ENCODE measurements at regions not wholly inside any gene's neighbourhood (a gene's known extent, or its start where the extent isn't known, plus 50 kb on each side); places are given as distances from the start of the nearest gene placed in this dataset.

DNA sequence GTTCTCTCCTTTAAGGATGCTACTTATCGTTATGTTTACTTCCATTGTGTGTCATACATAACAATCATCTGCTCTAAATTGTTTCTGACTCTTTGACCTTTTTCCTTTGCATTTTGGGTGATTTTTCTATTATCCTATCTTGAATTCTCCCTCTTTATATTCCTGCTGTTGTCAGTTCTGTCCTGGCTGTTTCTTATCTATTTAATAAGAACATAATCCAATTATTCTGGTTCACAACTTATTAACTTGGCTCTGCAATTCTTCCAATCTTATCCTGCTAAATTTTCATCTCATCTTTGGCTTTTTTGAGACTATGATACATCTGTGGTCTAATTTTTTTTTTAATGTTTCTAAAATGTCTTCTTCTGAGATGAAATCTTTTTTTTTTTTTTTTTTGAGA, 54.7 kb upstream of the TOX2 start:
- Histone ChIP-seq H3K27ac (ENCODE audit: low read depth, low read length, poor library complexity, severe bottlenecking) (no peak overlapping the region), H3K4me1 (ENCODE audit: insufficient read depth, low read length, severe bottlenecking) (no peaks in the 10 kb centered on the region), H3K4me2 (ENCODE audit: low read length) (no peak overlapping the region), H3F3A (ENCODE audit: insufficient read depth, low read length) (no peaks in the 10 kb centered on the region), H3K36me3 (ENCODE audit: insufficient read depth, low read length) (no peaks in the 10 kb centered on the region), H3K79me2 (ENCODE audit: insufficient read depth, low read length) (no peaks in the 10 kb centered on the region), H3K27me3 (ENCODE audit: insufficient read depth, low read length) (no peaks in the 10 kb centered on the region; the same call in 1 of the 2 replicates), H3K4me3 (ENCODE audit: low read depth, low read length, poor library complexity, severe bottlenecking) (no peak overlapping the region), H3K9me3 (ENCODE audit: low read length) (no peaks in the 10 kb centered on the region), H3K9me2 (ENCODE audit: low read depth, low read length) (no peaks in the 10 kb centered on the region), H4K20me1 (ENCODE audit: insufficient read depth, low read length) (no peaks in the 10 kb centered on the region), H3K9ac (ENCODE audit: low read length) (no peak overlapping the region), H2AFZ (ENCODE audit: low read length) (no peak overlapping the region)
- TF ChIP-seq, protein P1, sequence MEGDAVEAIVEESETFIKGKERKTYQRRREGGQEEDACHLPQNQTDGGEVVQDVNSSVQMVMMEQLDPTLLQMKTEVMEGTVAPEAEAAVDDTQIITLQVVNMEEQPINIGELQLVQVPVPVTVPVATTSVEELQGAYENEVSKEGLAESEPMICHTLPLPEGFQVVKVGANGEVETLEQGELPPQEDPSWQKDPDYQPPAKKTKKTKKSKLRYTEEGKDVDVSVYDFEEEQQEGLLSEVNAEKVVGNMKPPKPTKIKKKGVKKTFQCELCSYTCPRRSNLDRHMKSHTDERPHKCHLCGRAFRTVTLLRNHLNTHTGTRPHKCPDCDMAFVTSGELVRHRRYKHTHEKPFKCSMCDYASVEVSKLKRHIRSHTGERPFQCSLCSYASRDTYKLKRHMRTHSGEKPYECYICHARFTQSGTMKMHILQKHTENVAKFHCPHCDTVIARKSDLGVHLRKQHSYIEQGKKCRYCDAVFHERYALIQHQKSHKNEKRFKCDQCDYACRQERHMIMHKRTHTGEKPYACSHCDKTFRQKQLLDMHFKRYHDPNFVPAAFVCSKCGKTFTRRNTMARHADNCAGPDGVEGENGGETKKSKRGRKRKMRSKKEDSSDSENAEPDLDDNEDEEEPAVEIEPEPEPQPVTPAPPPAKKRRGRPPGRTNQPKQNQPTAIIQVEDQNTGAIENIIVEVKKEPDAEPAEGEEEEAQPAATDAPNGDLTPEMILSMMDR (IDR thresholded peaks at IDR 0.05; ENCODE audit: low read length): no peak
- no peak for TF ChIP-seq EZH2 (IDR thresholded peaks at IDR 0.05; ENCODE audit: borderline replicate concordance, low read length)

DNA sequence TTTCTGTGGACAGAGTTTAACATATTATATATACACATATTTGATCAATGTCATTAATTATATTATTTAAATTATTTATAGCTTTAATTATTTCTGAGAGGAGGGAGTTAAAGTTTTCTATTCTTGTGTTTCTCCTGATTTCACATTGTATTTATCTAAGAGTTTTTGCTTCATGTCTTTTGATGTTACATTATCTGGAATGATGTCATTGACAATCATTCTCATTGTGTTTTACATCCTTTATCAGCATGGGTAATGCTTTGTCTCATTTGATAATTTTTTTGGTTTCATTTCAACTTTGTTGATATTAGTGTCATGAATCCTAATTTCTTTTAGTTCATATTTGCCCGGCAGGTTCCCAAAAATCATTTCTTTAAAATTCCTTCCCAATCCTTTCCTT, 56.7 kb upstream of the TOX2 start:
- TF ChIP-seq EZH2 (IDR thresholded peaks at IDR 0.05; ENCODE audit: borderline replicate concordance, low read length): no peak
- TF ChIP-seq, protein P1 (IDR thresholded peaks at IDR 0.05; ENCODE audit: low read length): no peak

DNA sequence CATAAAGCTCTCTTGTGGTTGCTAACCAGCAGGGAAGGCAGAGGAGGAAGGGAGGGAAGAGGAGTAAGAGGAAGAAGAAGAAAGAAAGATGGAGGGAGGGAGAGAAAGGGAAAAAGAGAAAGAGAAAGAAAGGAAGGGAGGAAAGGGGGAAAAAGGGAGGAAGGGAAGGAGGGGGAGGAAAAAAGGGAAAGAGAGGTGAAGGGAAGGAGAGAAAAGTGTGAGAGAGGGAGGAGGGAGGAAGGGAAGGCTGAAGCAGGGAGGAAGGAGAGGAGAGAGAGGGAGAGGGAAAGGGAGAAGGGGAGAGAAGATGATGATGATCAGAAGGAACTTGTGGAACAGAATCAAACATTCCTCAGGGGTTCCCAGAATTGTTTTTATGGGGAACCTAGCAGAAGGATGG, 57.5 kb upstream of the TOX2 start:
- Histone ChIP-seq H3K9me2 (ENCODE audit: low read depth, low read length) (no peaks in the 10 kb centered on the region), H3K79me2 (ENCODE audit: insufficient read depth, low read length) (no peaks in the 10 kb centered on the region), H2AFZ (ENCODE audit: low read length) (no peak overlapping the region), H3K27me3 (ENCODE audit: insufficient read depth, low read length) (no peaks in the 10 kb centered on the region; the same call in 1 of the 2 replicates), H3K4me1 (ENCODE audit: insufficient read depth, low read length, severe bottlenecking) (no peaks in the 10 kb centered on the region), H3K27ac (ENCODE audit: low read depth, low read length, poor library complexity, severe bottlenecking) (no peak overlapping the region), H3K4me3 (ENCODE audit: low read depth, low read length, poor library complexity, severe bottlenecking) (no peak overlapping the region), H3K9me3 (ENCODE audit: low read length) (no peaks in the 10 kb centered on the region), H3K36me3 (ENCODE audit: insufficient read depth, low read length) (no peaks in the 10 kb centered on the region), H3K4me2 (ENCODE audit: low read length) (no peak overlapping the region), H3K9ac (ENCODE audit: low read length) (no peak overlapping the region), H3F3A (ENCODE audit: insufficient read depth, low read length) (no peaks in the 10 kb centered on the region), H4K20me1 (ENCODE audit: insufficient read depth, low read length) (no peaks in the 10 kb centered on the region)
- TF ChIP-seq, protein P1 (IDR thresholded peaks at IDR 0.05; ENCODE audit: low read length): no peak
- TF ChIP-seq EZH2 (IDR thresholded peaks at IDR 0.05; ENCODE audit: borderline replicate concordance, low read length): no peak

More for the DNA sequence above, 56.7 kb upstream of the TOX2 start:
- Histone ChIP-seq H3K9me3 (ENCODE audit: low read length) (no peaks in the 10 kb centered on the region), H2AFZ (ENCODE audit: low read length) (no peak overlapping the region), H3K4me1 (ENCODE audit: insufficient read depth, low read length, severe bottlenecking) (no peaks in the 10 kb centered on the region), H3K27me3 (ENCODE audit: insufficient read depth, low read length) (no peaks in the 10 kb centered on the region; the same call in 1 of the 2 replicates), H3K27ac (ENCODE audit: low read depth, low read length, poor library complexity, severe bottlenecking) (no peak overlapping the region), H3K79me2 (ENCODE audit: insufficient read depth, low read length) (no peaks in the 10 kb centered on the region), H3K9ac (ENCODE audit: low read length) (no peak overlapping the region), H4K20me1 (ENCODE audit: insufficient read depth, low read length) (no peaks in the 10 kb centered on the region), H3K4me3 (ENCODE audit: low read depth, low read length, poor library complexity, severe bottlenecking) (no peak overlapping the region), H3K4me2 (ENCODE audit: low read length) (no peak overlapping the region), H3K9me2 (ENCODE audit: low read depth, low read length) (no peaks in the 10 kb centered on the region), H3F3A (ENCODE audit: insufficient read depth, low read length) (no peaks in the 10 kb centered on the region), H3K36me3 (ENCODE audit: insufficient read depth, low read length) (no peaks in the 10 kb centered on the region)
